ENCODE measurements at regions not wholly inside any gene's neighbourhood (a gene's known extent, or its start where the extent isn't known, plus 50 kb on each side); places are given as distances from the start of the nearest gene placed in this dataset.

- TF ChIP-seq CTCF (IDR thresholded peaks at IDR 0.05) (no peak), POLR2A (IDR thresholded peaks at IDR 0.05) (no peak)
These were observed 701.8 kb downstream of the ZPLD1 start for GRCh38 chr3:103136621-103137020.
